IMR-90 (cell line): ENCODE measurements at regions not wholly inside any gene's neighbourhood (a gene's known extent, or its start where the extent isn't known, plus 50 kb on each side); places are given as distances from the start of the nearest gene placed in this dataset.

Experiments
- ATAC-seq: fragments of 200-7000 bp; cut with Tn5 transposase; 2 replicates; pipeline ENCODE4 v1.9.1; 2020; ENCODE audit warnings: low read depth, mild to moderate bottlenecking, moderate library complexity
- BruUV-seq: library from RNA; stranded (reverse); fragments of 400-500 nt; replicated peaks from 2 replicates; lab custom pipeline; 2021; lab: Mats Ljungman, UMichigan
- CTCF ChIA-PET: fragments of 300-600 bp; formaldehyde crosslinking; extraction: SDS; loops from one replicate; lab custom pipeline; 2021; ENCODE audit warnings: antibody characterized with exemption; lab: Yijun Ruan, JAX
- POLR2A ChIA-PET: fragments of 300-600 bp; sonication (Branson Sonifier 250); formaldehyde crosslinking; loops from one replicate; lab custom pipeline; 2022; ENCODE audit warnings: antibody characterized with exemption; ENCODE audit not compliant: unreplicated experiment; lab: Charles Lee
- DNase-seq: peaks from one replicate; pipeline ENCODE4 v3.0.0; 2013
- H2AFZ ChIP-seq: replicated peaks from 2 replicates; pipeline ENCODE3; 2013; ENCODE audit warnings: low read length, mild to moderate bottlenecking; ENCODE audit not compliant: poor library complexity
- H2AK5ac ChIP-seq: 2 replicates; pipeline ENCODE4 v1.6.1; 2013; ENCODE audit warnings: low read depth, low read length, inconsistent platforms
- H2AK9ac ChIP-seq: replicated peaks from 2 replicates; pipeline ENCODE3; 2013; ENCODE audit warnings: mild to moderate bottlenecking, low read depth, low read length, moderate library complexity; ENCODE audit not compliant: poor library complexity
- H2BK120ac ChIP-seq: 2 replicates; pipeline ENCODE4 v1.6.1; 2013; ENCODE audit warnings: low read depth, low read length, inconsistent platforms
- H2BK15ac ChIP-seq: 3 replicates; pipeline ENCODE4 v1.6.1; 2013; ENCODE audit warnings: low read depth, low read length, inconsistent platforms
- H2BK20ac ChIP-seq: 2 replicates; pipeline ENCODE4 v1.6.1; 2013; ENCODE audit warnings: low read depth, mild to moderate bottlenecking, inconsistent platforms, low read length, moderate library complexity
- H2BK5ac ChIP-seq: 2 replicates; pipeline ENCODE4 v1.6.1; 2013; ENCODE audit warnings: mild to moderate bottlenecking, low read depth, low read length, inconsistent platforms; ENCODE audit not compliant: poor library complexity, severe bottlenecking
- H3K14ac ChIP-seq: replicated peaks from 2 replicates; pipeline ENCODE4 v1.6.1; 2013; ENCODE audit warnings: low read depth, low read length, inconsistent platforms
- H3K18ac ChIP-seq: 2 replicates; pipeline ENCODE4 v1.6.1; 2013; ENCODE audit warnings: low read depth, low read length, control low read depth
- H3K23ac ChIP-seq: 2 replicates; pipeline ENCODE4 v1.6.1; 2013; ENCODE audit warnings: low read depth, low read length, inconsistent platforms
- H3K27ac ChIP-seq: 2 replicates; pipeline ENCODE4 v1.5.1; 2013; ENCODE audit warnings: mild to moderate bottlenecking, control low read depth, low read length; ENCODE audit not compliant: insufficient read depth
- H3K27me3 ChIP-seq: 2 replicates; pipeline ENCODE4 v1.6.1; 2013; ENCODE audit warnings: low read length; ENCODE audit not compliant: control insufficient read depth, insufficient read depth
- H3K36me3 ChIP-seq: 2 replicates; pipeline ENCODE4 v1.6.1; 2013; ENCODE audit warnings: low read length, mixed read lengths; ENCODE audit not compliant: control insufficient read depth, insufficient read depth
- H3K4ac ChIP-seq: 2 replicates; pipeline ENCODE4 v1.6.1; 2013; ENCODE audit warnings: low read depth, low read length, inconsistent platforms
- H3K4me1 ChIP-seq: 2 replicates; pipeline ENCODE4 v1.6.1; 2013; ENCODE audit warnings: low read length, mixed read lengths; ENCODE audit not compliant: control insufficient read depth, insufficient read depth
- H3K4me2 ChIP-seq: 2 replicates; pipeline ENCODE4 v1.6.1; 2013; ENCODE audit warnings: low read depth, mild to moderate bottlenecking, control low read depth, low read length, moderate library complexity
- H3K4me3 ChIP-seq: 2 replicates; pipeline ENCODE4 v1.5.1; 2013; ENCODE audit warnings: low read depth, mild to moderate bottlenecking, control low read depth, low read length, moderate library complexity; ENCODE audit not compliant: insufficient read depth
- H3K56ac ChIP-seq: 2 replicates; pipeline ENCODE4 v1.6.1; 2013; ENCODE audit warnings: low read length, inconsistent platforms; ENCODE audit not compliant: insufficient read depth; ENCODE audit errors: extremely low read depth
- H3K79me1 ChIP-seq, 2 experiments: 2 replicates each; pipeline ENCODE4 v1.6.1; 2013; ENCODE audit warnings: low read length in 2 of 2, inconsistent platforms in 1 of 2, low read depth in 1 of 2
- H3K9ac ChIP-seq: 2 replicates; pipeline ENCODE4 v1.6.1; 2013; ENCODE audit warnings: low read depth, low read length, control low read depth
- H3K9me1 ChIP-seq: 2 replicates; pipeline ENCODE4 v1.6.1; 2013; ENCODE audit warnings: low read length, inconsistent platforms; ENCODE audit not compliant: insufficient read depth
- H3K9me3 ChIP-seq: 2 replicates; pipeline ENCODE4 v1.6.1; 2013; ENCODE audit warnings: low read length; ENCODE audit not compliant: control insufficient read depth, insufficient read depth
- H4K20me1 ChIP-seq: 2 replicates; pipeline ENCODE4 v1.6.1; 2013; ENCODE audit warnings: low read length, inconsistent platforms; ENCODE audit not compliant: insufficient read depth
- H4K5ac ChIP-seq: 2 replicates; pipeline ENCODE4 v1.6.1; 2013; ENCODE audit warnings: mild to moderate bottlenecking, low read depth, low read length, control low read depth
- H4K8ac ChIP-seq, 2 experiments: 2 replicates each; pipeline ENCODE4 v1.6.1; 2013; ENCODE audit warnings: low read depth in 2 of 2, low read length in 2 of 2, control low read depth in 1 of 2, inconsistent platforms in 1 of 2
- H4K91ac ChIP-seq: 2 replicates; pipeline ENCODE4 v1.6.1; 2013; ENCODE audit warnings: low read depth, low read length, inconsistent platforms; ENCODE audit not compliant: insufficient read depth
- BHLHE40 ChIP-seq: fragments of 150-350 bp; IDR thresholded peaks from 2 replicates; pipeline ENCODE4 v1.6.1; 2016; ENCODE audit warnings: mild to moderate bottlenecking, low read depth, low read length
- CHD1 ChIP-seq: IDR thresholded peaks from 2 replicates; pipeline ENCODE4 v1.6.1; 2012; ENCODE audit warnings: low read depth, low read length, improper control_type of control experiment
- MAZ ChIP-seq: IDR thresholded peaks from 2 replicates; pipeline ENCODE4 v1.6.1; 2012; ENCODE audit warnings: low read depth, mild to moderate bottlenecking, low read length, improper control_type of control experiment, moderate library complexity, borderline replicate concordance
- MXI1 ChIP-seq: IDR thresholded peaks from 2 replicates; pipeline ENCODE4 v1.6.1; 2012; ENCODE audit warnings: low read depth, mild to moderate bottlenecking, low read length, moderate library complexity, borderline replicate concordance
- POLR2A ChIP-seq: IDR thresholded peaks from 2 replicates; pipeline ENCODE4 v1.6.1; 2012; ENCODE audit warnings: mild to moderate bottlenecking, low read depth, low read length
- RAD21 ChIP-seq: IDR thresholded peaks from 2 replicates; pipeline ENCODE4 v1.6.1; 2012; ENCODE audit warnings: low read length, improper control_type of control experiment
- RCOR1 ChIP-seq: IDR thresholded peaks from 2 replicates; pipeline ENCODE4 v1.6.1; 2012; ENCODE audit warnings: mild to moderate bottlenecking, low read length, improper control_type of control experiment; ENCODE audit not compliant: insufficient replicate concordance
- RFX5 ChIP-seq: IDR thresholded peaks from 2 replicates; pipeline ENCODE4 v1.8.0; 2012; ENCODE audit warnings: low read depth, mild to moderate bottlenecking, low read length, moderate library complexity
- SMC3 ChIP-seq: fragments of 150-350 bp; IDR thresholded peaks from 2 replicates; pipeline ENCODE4 v1.6.1; 2016; ENCODE audit warnings: low read depth, mild to moderate bottlenecking, antibody characterized with exemption, low read length, moderate library complexity
- WGBS, 2 experiments: methylation state at CpG; one replicate each; pipeline versions ENCODE4 v1.1.5 to v1.1.7; 2013; ENCODE audit warnings: missing lambda C conversion rate in 2 of 2; ENCODE audit not compliant: insufficient read length in 1 of 2; ENCODE audit errors: extremely low coverage in 2 of 2; 5-methylcytosine and 5-hydroxymethylcytosine counted together
- dilution Hi-C: fragments of 300-500 bp; cut with HindIII; formaldehyde crosslinking; loops from one replicate; pipeline ENCODE4 v1.14.3; 2018; ENCODE audit warnings: low sequenced_read_pairs; ENCODE audit not compliant: unreplicated experiment
- in situ Hi-C: fragments of 300-500 bp; cut with MboI; formaldehyde crosslinking; loops from 3 replicates; pipeline ENCODE4 v1.14.3; 2019; ENCODE audit warnings: low sequenced_read_pairs, inconsistent platforms, mixed read lengths
- intact Hi-C: fragments of 100-400 bp; cut with micrococcal nuclease; formaldehyde crosslinking; loops from 2 replicates; pipeline ENCODE4 v1.10.0; 2022

DNA sequence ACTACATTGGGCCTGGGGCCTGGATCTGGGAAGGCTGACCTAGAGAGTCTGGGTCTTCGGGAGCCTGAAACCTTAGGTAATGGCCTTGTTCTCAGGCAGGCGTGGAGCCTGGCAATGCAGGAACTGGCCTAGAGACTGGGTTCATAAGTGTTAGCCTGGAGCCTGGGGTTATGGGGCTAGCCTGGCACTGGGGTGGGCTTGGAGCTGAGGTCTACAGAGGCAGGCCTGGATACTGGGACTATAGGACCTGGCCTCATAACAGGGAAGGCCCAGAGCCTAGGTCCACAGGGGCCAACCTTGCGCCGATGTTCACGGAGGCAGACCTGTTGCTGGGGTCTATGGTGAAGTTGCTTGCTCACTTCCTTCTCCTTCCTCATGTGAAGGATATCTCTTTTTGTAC lies 843.8 kb upstream of the GJE1 start:
- H3K9me1 ChIP-seq = peaks cover 3% of the 10 kb centered on the region; the same call in 1 of the 2 replicates
- H3K4me2 ChIP-seq = no peak overlapping the region
- no peak overlapping the region for H3K9ac ChIP-seq
- no peaks in the 10 kb centered on the region for H4K20me1 ChIP-seq
- no TSS peak for BruUV-seq
- in situ Hi-C loops (no loop called here), intact Hi-C loops (no loop called here), dilution Hi-C loops (no loop called here)
- no CpG with 5 or more reads among the region's 5 CpGs for WGBS, 2 experiments
- H3K36me3 ChIP-seq = no peaks in the 10 kb centered on the region
- H3K27me3 ChIP-seq = no peaks in the 10 kb centered on the region
- H3K4ac ChIP-seq = no peak overlapping the region
- no peak overlapping the region for H4K8ac ChIP-seq
- H4K91ac ChIP-seq = no peak overlapping the region
- no peak overlapping the region for H3K4me3 ChIP-seq
- H3K14ac ChIP-seq = no peak overlapping the region; the same call in 1 of the 2 replicates
- peaks cover 2% of the 10 kb centered on the region; the same call in 1 of the 2 replicates for H3K4me1 ChIP-seq
- CTCF ChIA-PET = no interaction called here
- H3K56ac ChIP-seq = no peak overlapping the region
- no peak for ATAC-seq
- no peak for TF ChIP-seq BHLHE40
- no peak for TF ChIP-seq RFX5
- TF ChIP-seq RCOR1 = no peak
- TF ChIP-seq RAD21 = no peak
- no peak for TF ChIP-seq MAZ
- TF ChIP-seq POLR2A = no peak
- TF ChIP-seq MXI1 = no peak
- no peak for TF ChIP-seq SMC3
- TF ChIP-seq CHD1 = no peak
- H3K18ac ChIP-seq = no peak overlapping the region
- H2BK15ac ChIP-seq = no peak overlapping the region
- H2AK9ac ChIP-seq = no peak overlapping the region
- H3K9me3 ChIP-seq = peaks cover 3% of the 10 kb centered on the region; the same call in 1 of the 2 replicates
- no peak overlapping the region for H2BK5ac ChIP-seq
- H2AK5ac ChIP-seq = no peak overlapping the region
- no peak overlapping the region for H2AFZ ChIP-seq
- H3K23ac ChIP-seq = no peak overlapping the region
- no peak for DNase-seq
- H3K79me1 ChIP-seq = no peaks in the 10 kb centered on the region
- POLR2A ChIA-PET = no interaction called here
- H3K27ac ChIP-seq = no peak overlapping the region
- no peak overlapping the region for H4K5ac ChIP-seq
- H2BK20ac ChIP-seq = no peak overlapping the region
- no peak overlapping the region for H2BK120ac ChIP-seq
